Stomach (tissue), 4 donors: ENCODE measurements at regions not wholly inside any gene's neighbourhood (a gene's known extent, or its start where the extent isn't known, plus 50 kb on each side); places are given as distances from the start of the nearest gene placed in this dataset.

Experiments used
- CTCF ChIP-seq, 7 experiments: fragments of 450-650 bp in 4 of 7; fragments of 200-600 bp in 3 of 7; sonication (generic) in 3 of 7; IDR thresholded peaks; one replicate each; pipeline ENCODE4 v1.5.1; 2016 to 2019; ENCODE audit warnings: antibody characterized with exemption in 7 of 7, control low read depth in 2 of 7, mild to moderate bottlenecking in 1 of 7
- POLR2A ChIP-seq, 4 donors: fragments of 450-650 bp; IDR thresholded peaks; one replicate each; pipeline ENCODE4 v1.6.1; 2016; ENCODE audit warnings: antibody characterized with exemption in 4 of 4, control low read depth in 2 of 4, mild to moderate bottlenecking in 1 of 4, moderate library complexity in 1 of 4
- POLR2AphosphoS5 ChIP-seq, 3 donors: sonication (generic); formaldehyde crosslinking; IDR thresholded peaks; one replicate each; pipeline ENCODE4 v1.6.1; 2016; ENCODE audit warnings: antibody characterized with exemption in 3 of 3

- TF ChIP-seq POLR2A (IDR thresholded peaks at IDR 0.05) (no peak), CTCF (IDR thresholded peaks at IDR 0.05) (no peak), POLR2AphosphoS5 (IDR thresholded peaks at IDR 0.05) (no peak)
Measured at GRCh38 chr2:16283071-16283850, 342.9 kb downstream of the MYCN start.
